NOMO-1 (cell line): ENCODE measurements at regions not wholly inside any gene's neighbourhood (a gene's known extent, or its start where the extent isn't known, plus 50 kb on each side); places are given as distances from the start of the nearest gene placed in this dataset.

Experiments used
- DNase-seq, 2 experiments: peaks; one replicate each; lab custom pipeline; 2025; ENCODE audit not compliant: unreplicated experiment in 2 of 2; lab: John Stamatoyannopoulos, UW

DNA sequence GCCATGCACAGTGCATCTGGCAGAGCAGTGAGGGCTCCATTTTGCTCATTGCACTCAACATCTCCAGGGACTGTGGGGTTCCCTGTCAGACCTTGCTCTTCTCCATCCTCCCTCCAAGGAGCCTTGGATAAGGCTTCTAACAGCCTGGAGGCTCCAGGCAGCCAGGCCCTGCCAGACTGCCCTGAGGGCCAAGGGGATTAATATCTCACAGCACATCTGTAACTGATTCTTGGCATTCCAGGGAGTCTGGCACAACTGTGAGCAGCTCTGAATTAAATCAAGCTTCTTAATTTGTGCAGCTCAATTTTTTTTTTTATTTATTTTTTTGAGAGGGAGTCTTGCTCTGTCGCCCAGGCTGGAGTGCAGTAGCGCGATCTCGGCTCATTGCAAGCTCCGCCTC is 224.5 kb upstream of the PGRMC2 start:
- DNase-seq: no peak

DNA sequence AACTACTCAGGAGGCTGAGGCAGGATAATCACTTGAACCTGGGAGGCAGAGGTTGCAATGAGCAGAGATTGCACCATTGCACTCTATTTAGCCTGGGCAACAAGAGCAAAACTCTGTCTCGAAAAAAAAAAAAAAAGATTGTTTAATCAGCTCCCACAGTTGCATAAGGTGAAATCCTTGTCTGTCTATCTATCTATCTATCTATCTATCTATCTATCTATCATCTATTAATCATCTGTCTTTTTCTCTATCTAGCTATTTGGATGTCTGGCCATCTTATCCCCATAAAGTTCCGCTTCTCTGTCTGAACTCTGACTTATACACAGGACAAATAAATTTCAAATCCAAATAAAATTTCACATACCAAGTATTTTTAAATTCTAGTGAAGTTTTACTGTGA is 223.2 kb upstream of the PGRMC2 start:
- no peak for DNase-seq

DNA sequence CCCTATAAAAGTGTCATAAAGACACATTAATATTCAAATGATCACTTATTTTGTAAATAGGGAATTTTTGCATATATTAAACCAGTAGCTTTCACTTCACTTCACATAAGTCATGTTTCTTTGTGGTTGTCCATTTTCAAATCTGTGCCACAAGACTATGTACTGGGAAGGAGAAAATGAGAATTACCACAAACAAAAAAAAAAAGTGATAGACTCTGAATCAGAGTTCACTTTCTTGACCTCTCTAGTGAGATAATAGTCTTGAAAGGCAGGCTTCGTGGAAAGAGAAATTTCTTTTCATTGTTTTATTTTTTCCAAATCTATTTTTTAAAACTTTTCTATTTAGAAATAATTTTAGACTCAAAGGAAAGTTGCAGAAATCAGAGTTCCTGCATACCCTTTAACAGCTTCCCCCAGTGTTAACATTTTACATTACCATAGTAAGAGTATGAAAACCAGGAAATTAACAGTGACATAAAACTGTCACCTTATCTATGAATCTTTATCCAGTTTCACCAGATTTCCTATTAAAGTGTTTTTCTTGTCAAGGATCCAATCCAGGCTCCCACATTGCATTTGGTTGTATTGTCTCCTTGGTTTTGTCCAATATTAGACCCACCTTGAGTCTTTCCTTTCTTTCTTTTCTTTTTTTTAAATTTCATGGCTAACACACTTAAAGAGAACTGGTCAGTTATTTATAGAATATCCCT is 215.4 kb upstream of the PGRMC2 start:
- DNase-seq: no peak

DNA sequence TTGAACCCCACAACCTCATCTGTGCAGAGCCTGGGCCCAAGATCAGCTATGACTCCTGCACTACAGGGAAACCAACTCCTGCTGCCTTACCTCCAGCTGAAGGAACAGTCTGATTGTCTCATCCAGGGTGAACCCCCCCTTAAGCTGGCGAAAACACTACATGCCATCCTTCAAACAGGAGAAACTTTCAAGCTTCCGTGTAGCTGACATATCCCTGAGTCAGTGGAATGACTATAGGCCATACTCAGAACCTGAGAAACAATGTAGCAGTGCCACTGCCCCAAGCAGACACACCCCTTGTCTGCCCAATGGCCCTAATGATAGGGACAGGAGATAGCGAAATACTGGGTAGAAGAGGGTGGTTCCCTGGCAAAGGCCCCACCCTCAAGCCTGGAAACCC is 213.6 kb upstream of the PGRMC2 start:
- DNase-seq: no peak

DNA sequence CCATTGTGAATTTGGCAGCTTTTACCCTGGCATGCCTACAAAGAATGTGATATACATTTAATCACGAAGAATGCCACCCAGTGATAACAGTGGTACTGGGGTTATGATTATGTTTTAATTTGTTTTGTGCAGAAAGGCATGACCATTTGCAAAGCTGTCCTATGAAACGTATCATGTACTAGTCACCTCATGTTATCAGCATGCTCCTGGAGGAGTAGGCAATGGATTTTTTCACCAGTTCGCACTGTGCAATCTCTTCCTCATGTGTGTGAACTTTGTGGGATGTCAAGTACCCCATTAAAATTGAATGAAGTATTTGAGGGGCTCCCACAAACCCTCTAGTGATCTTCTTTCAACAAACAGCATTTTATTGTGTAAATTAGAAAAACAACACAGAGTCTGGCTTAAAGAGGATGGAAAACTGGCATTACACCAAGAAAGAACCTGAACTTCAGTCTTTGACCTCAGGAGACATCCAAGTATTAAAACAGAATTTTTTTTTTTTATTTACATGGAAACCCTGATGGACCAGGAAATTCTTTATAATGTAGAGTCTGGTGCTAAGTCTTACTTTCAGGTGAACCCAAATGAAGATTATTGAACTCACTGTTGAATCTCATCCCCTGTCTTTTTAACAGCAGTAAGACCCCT is 200.6 kb upstream of the PGRMC2 start:
- DNase-seq: no peak

DNA sequence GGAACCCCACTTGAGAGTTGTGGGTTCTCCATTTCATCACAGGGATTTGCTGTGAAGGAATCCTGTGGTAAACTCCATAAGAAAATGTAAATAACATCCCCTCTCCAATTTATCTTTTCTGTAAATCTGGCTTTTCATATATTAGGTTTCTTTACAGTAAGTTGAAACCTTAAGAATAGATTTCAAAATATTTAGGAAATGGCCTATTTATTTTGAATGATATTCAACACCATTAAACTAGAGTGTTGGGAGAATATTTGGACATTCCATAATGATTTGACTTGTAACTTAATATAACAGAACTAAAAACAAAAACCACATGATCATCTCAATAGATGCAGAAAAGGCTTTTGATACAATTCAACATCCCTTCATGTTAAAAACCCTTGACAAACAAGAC is 197.3 kb upstream of the PGRMC2 start:
- DNase-seq: no peak

DNA sequence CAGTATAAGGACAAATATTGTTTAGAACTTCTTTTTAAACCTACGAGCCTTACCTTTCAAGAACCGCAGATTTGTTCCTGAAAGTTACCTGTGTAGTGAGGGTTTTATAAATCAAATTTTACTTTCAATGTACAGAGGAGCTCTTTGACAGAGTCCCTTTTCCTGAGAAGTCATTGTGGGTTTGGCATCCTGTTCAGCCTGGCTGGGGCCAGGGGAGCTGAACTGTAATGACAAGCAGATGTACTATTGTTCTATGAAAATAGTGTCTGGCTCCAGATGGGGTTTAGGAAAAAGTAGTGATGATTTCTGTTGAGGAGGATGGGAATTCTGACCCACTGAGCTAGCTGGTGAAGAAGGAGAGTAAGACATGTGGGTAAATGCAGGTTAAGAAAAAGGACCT is 196.2 kb upstream of the PGRMC2 start:
- DNase-seq: no peak

DNA sequence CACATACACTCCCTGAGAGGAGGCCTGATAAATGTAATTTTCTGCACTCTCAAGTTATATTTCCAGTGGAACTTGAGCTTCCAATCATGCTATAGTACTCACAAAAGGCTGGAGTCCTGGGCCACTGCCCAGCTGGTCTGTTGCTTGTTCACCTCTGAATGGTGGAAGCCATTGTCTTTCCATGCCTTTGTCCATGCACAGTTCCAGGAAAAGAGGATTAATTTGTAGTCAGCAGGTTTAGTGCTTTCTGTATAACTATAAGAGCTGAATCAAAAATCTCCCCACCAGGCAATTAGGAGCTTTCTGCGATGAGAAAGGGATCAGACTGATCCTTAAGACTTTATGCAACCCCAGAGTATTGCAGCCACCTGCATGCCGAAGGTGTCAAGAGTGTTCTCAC is 195.4 kb upstream of the PGRMC2 start:
- DNase-seq: no peak

DNA sequence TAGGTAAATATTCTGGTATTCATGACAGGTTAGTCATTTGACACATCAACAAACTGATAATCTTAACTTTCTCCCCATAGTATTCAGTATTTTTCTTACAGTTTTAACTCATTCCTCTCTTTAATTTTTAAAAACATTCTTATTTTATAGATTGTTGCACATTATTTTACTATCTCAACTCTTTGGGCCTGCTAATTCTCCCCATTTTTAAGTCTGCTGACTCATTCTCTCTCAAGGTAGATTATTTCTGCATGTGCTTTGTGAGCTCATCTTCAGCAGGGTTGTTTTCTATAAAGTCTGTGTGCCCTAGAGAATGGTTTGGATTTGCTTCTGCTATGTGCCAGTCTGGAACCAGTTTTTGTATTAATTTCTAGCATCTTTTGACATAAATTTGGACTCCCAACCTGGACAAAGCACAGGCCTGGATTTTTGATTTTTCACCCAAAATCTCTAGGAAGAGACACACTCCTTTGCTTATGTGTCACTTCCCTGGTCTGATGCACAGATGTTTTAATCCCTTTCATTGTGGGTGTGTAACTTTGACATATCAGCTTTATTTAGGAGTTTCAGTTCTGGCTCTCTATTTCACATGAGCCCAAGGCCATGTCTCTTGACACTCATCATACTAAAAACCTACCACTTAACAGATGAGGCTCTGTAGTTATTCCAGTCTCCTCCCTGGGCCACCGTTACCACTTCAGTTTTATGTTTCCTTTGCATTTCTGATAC is 194.3 kb upstream of the PGRMC2 start:
- no peak for DNase-seq

DNA sequence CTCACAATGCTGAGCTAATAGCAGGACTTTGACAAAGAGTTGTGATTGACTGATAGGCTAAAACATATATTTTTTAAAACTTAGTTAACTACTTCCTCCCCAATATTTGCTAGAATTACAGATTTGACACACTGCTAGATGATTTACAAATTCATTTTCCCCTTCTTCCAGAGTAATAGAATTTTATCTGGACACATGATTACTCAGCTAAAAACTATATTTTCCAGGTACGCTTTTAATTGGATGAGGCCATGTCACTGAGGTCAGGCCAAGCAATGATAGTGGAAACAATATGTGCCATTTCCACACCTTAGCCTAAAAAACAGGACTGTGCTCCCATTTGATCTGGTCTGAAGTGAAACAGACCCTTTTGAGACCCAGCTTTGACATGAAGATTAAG is 193.3 kb upstream of the PGRMC2 start:
- DNase-seq: no peak

DNA sequence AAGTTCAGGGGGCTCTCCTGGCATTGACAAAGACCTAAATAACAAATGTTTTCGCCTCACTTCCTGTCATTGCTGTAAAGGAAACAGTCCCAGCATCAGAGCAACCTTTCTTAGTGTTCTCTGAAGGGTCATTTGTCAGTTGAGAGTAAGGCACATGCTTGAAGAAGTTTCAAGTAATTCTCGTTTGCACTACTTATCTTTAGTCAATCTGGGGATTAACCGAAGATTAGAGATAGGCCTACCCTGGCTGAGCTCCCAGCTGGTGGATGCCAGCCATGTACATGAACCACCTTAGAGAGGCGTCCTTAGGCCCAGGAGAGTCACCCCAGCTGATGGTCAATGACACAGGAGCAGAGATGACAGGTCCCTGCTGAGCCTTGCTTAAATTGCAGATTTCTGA is 189.9 kb upstream of the PGRMC2 start:
- DNase-seq: no peak

DNA sequence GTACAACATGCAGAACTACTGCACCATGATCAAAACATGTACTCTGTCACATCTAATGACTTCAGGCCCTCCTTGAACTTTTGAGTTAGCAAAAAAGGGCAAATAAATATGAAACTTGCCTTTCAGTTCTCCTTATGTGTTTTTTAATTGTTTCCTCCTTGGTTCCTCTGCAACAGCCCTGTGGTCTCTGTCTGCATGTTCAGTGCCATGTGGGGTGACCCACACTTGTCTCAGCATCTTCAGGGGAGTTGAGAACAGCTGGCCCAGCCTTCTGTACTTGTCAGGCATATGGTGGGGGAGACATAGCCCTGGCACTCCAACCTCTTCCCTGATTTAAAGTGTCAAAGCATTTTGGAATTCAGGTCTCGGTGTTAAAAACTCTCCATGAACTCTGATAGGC is 188.0 kb upstream of the PGRMC2 start:
- peak in 1 of 2 experiments; percentile 50 for DNase-seq

DNA sequence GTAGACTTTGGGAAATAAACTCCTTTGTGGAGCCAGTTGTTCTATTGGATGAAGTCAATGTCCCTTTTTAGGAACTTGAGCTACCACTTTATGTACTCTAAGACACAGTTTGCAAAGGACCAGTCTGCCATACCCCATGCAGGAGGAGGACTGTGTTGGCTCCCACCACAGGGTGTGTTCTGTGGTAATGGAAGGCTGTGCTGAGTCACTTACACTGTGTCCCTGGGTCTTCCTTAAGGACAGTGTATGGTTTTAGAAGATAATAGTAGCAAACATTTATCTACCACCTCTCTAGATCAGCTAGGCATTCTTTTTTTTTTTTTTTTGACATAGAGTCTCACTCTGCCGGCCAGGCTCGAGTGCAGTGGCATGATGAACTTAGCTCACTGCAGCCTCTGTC is 184.0 kb upstream of the PGRMC2 start:
- no peak for DNase-seq

DNA sequence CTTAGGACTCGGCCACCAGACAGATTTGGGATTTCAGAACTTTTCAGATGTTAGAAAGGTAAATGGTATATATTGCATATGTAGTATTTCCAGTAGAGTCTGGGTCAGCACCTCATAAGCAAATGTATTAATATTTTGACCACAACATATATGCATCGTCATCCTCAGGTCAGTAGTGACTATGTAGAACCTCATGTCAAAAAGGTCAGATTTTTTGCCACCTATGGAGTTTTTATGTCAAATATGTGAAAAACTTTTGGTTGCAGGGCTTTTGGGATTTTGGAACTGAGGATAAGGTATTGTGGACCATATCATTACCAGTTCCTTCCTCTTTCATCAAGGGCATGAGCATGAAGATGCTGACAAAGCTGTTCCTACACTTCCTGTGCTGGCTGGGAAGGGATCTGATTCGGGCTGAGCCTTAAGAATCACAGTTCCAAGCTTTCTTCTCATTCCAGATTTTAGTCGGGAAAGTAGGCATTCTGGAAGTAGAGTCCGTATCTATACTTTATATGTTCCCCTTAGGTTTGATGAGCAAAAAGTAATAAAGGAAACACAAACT is 183.0 kb upstream of the PGRMC2 start:
- no peak for DNase-seq

DNA sequence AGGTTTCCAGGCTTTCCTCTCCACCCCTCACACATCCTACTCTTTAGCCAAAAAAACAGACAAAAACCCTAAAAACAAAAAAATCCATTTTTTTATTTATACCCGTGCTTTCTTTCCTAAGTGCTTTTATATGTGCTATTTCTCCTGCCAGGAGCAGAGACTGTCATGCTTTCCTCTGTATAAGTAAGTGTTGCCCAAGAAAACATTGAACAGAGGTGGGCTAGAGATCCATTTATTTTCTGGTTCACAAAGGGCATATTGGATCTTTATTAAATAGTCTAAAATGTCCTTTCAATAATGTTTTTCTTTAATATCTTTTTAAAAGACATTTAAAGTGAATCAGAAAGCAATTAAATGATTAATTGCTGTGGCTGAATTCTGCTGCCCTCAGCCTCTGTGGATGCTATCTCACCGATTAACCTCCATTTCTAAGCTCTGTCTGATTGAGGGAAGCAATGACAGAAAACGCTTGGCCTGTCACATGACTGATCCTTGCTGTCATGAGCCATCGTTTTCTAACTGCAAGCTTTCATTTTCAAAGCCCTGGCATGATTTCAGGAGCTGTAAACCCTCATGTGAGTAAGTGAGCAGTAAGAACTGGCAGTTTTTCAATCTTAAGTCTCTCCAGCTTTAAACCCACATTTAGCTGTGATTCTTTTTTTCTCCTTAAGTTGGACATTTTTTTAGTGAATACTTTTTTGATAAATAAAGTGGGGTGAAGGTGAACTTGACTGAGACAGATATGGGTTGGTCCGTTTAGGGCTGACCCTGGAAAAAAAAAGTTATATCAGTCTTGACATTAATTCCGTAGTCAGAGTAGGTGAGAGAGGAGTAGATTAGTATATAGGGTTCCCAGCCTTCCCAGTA is 180.7 kb upstream of the PGRMC2 start:
- no peak for DNase-seq

DNA sequence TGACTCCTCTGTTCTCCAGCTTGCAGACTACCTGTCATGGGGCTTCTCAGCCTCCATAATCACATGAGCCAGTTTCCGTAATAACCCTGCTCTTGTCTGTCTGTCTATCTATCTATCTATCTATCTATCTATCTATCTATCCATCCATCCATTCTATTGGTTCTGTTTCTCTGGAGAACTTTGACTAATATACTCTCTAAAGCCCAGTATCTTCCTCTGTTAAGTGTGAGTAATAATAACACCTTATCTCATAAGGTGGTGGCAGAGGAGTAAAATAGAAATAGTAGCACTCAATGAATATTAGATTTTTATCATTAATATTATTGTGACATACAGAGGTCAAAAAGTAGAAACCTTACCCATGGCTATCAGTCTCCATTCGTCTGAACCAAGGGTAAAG is 177.9 kb upstream of the PGRMC2 start:
- no peak for DNase-seq

DNA sequence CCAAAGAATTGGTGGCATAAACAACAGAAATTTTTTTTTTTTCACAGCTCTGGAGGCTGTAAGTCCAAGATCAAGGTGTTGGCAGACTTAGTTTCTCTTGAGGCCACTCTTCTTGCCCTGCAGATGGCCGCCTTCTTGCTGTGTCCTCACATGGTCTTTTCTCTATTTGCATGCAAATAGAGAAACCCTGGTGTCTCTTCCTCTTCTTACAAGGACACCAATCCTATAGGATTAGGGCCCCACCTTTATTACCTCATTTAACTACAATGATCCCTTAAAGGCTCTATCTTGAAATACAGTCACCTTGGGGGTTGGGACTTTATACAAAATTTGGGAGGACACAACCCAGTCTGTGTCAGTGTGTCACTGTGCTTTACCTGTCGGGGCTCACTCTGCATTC is 175.4 kb upstream of the PGRMC2 start:
- no peak for DNase-seq

DNA sequence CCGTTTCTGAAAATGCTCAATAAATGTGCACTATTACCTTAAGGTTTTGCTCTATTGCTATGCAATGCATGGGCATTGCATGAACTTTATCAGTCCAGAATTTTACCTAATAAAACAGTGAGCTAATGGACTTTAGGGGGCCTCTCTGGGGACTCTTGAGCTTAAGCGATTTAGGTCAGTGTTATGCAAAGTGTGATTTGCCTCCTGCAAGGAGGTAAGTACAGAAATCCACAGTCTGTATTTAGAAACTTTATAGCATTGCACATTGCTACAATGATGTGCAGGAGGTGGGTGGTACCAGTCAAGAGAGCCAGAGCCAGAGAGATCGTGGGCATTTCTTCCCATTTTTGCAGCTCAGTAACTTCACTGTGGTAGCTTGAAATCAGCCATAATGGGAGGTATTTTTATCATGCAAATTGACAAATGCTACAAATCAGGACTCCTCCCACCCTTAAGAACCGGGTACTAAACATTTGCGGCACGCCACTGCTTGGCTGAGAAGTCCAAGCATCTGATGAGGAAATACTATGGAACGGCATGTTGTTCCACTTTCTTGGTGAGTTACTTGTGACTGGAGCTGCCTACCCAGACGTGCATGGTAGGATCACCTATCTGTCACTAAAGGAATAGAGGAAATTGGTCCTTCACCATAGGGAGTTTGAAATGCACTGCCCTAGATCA is 174.6 kb upstream of the PGRMC2 start:
- DNase-seq: no peak

DNA sequence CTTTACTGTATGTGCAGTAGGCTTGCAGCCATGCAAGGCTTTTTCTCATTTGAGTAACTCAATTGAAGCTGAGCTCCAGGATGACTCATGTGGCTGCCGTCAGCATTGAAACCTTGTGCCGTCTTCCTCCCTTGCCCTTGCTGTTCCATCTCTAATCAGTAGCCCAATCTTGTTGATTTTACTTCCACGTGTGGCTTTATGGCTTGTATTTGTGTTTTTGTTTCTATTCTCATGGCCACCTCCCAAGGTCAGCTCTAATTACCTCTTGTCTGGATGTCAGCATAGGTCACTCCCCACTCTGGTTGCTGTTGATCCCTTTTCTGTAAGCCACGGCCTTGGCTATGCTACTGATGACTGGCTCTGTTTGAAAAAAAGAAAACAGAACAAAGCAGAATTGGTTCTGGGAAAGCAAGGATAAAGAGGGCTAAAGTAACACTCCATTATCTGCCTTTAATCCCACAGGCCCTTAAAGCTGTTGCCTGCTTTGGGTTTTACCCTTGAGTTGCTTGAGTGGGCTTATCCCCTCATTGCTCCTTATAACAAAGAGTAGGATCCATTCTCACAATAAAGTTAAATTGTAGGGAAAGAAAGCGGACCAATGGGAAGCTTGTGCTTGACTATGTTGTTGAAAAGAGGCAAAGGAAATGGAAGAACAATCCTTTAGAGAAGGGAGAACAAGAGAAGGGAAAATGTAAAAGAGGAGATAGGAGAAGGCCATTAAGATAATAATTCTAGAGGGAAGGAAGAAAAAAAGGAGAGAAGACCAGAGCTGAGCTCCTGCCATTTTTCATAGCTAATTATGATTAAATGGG is 173.9 kb upstream of the PGRMC2 start:
- no peak for DNase-seq
